Fibroblast of lung (primary cell): ENCODE measurements at regions not wholly inside any gene's neighbourhood (a gene's known extent, or its start where the extent isn't known, plus 50 kb on each side); places are given as distances from the start of the nearest gene placed in this dataset.

Source experiments
- DNase-seq, 2 donors: peaks; one replicate each; pipeline versions ENCODE4 v3.0.0 to v3.0.0-alpha.2; 2010; ENCODE audit warnings: low read depth in 2 of 2
- H2AFZ ChIP-seq: 2 replicates; pipeline ENCODE4 v1.5.1; 2012; ENCODE audit warnings: low read length, control low read depth, inconsistent platforms
- H3K27ac ChIP-seq: 2 replicates; pipeline ENCODE4 v1.5.1; 2011; ENCODE audit warnings: low read length, control low read depth; ENCODE audit not compliant: insufficient read depth
- H3K27me3 ChIP-seq: 2 replicates; pipeline ENCODE4 v1.5.1; 2011; ENCODE audit warnings: mild to moderate bottlenecking, low read length; ENCODE audit not compliant: control insufficient read depth, insufficient read depth
- H3K36me3 ChIP-seq: 2 replicates; pipeline ENCODE4 v1.5.1; 2011; ENCODE audit warnings: low read length; ENCODE audit not compliant: control insufficient read depth, insufficient read depth
- H3K4me1 ChIP-seq: 2 replicates; pipeline ENCODE4 v1.5.1; 2011; ENCODE audit warnings: low read length; ENCODE audit not compliant: control insufficient read depth, insufficient read depth; ENCODE audit errors: extremely low read depth
- H3K4me2 ChIP-seq: 2 replicates; pipeline ENCODE4 v1.5.1; 2011; ENCODE audit warnings: low read length, control low read depth; ENCODE audit not compliant: insufficient read depth; ENCODE audit errors: extremely low read depth
- H3K4me3 ChIP-seq, 4 experiments: fragments of 200-600 bp in 1 of 4; sonication (generic) in 1 of 4; replicated peaks in 1 of 4; 2 replicates each; pipeline ENCODE4 v1.5.1; 2011 to 2016; ENCODE audit warnings: low read length in 4 of 4, low read depth in 3 of 4, mild to moderate bottlenecking in 3 of 4, control low read depth in 2 of 4, inconsistent platforms in 1 of 4, mixed read lengths in 1 of 4; ENCODE audit not compliant: insufficient read depth in 1 of 4; ENCODE audit errors: control extremely low read depth in 1 of 4
- H3K79me2 ChIP-seq: 2 replicates; pipeline ENCODE4 v1.5.1; 2012; ENCODE audit warnings: mild to moderate bottlenecking, low read length, inconsistent platforms; ENCODE audit not compliant: control insufficient read depth, insufficient read depth
- H3K9ac ChIP-seq: 2 replicates; pipeline ENCODE4 v1.5.1; 2011; ENCODE audit warnings: mild to moderate bottlenecking, low read length, control low read depth; ENCODE audit not compliant: insufficient read depth
- H3K9me3 ChIP-seq: 2 replicates; pipeline ENCODE4 v1.5.1; 2012; ENCODE audit warnings: low read depth, low read length; ENCODE audit not compliant: control insufficient read depth, insufficient read depth
- H4K20me1 ChIP-seq: 2 replicates; pipeline ENCODE4 v1.5.1; 2011; ENCODE audit warnings: low read length; ENCODE audit not compliant: control insufficient read depth, insufficient read depth; ENCODE audit errors: extremely low read depth
- CTCF ChIP-seq, 2 donors: IDR thresholded peaks in 1 of 2; conservative IDR thresholded peaks in 1 of 2; 1 replicate in 1 of 2; 2 replicates in 1 of 2; pipeline ENCODE4 v1.5.1; 2011 to 2012; ENCODE audit warnings: low read length in 2 of 2, control low read depth in 1 of 2, inconsistent platforms in 1 of 2, low read depth in 1 of 2, mild to moderate bottlenecking in 1 of 2
- EZH2 ChIP-seq: IDR thresholded peaks from 2 replicates; pipeline ENCODE4 v1.5.1; 2012; ENCODE audit warnings: low read length, control low read depth, mild to moderate bottlenecking; ENCODE audit errors: missing control alignments

GRCh38 chr1:62377043-62377562 is 57.9 kb upstream of the KANK4 start:
- no peaks in the 10 kb centered on the region for H3K36me3 ChIP-seq
- DNase-seq = no peak
- TF ChIP-seq EZH2 (no peak), CTCF (conservative IDR thresholded peaks at IDR 0.05 in 1 of 2, IDR thresholded peaks at IDR 0.05 in 1 of 2; ENCODE audit: low read depth in 1 of 2, low read length in 2 of 2) (no peak)
- H2AFZ ChIP-seq = no peak overlapping the region
- no peaks in the 10 kb centered on the region for H3K4me1 ChIP-seq
- H3K4me3 ChIP-seq = no peak overlapping the region
- H4K20me1 ChIP-seq = no peaks in the 10 kb centered on the region
- H3K9ac ChIP-seq = no peak overlapping the region
- no peaks in the 10 kb centered on the region for H3K9me3 ChIP-seq
- H3K27ac ChIP-seq = no peak overlapping the region
- H3K79me2 ChIP-seq = no peaks in the 10 kb centered on the region
- H3K4me2 ChIP-seq = no peak overlapping the region
- H3K27me3 ChIP-seq = no peaks in the 10 kb centered on the region

DNA sequence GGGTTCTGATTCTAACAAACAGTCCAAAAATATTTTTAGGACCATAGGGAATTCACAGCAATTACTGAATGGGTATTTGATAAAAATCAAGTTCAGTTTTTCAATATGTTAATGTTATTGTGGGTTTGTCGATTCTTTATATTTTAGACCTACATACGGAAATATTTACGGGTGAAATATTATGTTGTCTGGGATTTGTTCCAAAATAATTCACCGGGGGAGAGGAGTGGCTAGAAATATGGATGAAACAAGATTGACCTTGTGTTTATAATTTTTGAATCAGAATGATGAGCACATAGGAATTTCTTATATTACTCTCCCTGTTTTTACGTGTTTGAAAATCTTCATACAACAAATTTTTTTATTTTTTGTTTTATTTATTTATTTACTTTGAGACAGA is 56.7 kb upstream of the USP1 start:
- no peak for DNase-seq
- H2AFZ ChIP-seq = no peak overlapping the region
- TF ChIP-seq EZH2 = no peak
- TF ChIP-seq CTCF (conservative IDR thresholded peaks at IDR 0.05 in 1 of 2, IDR thresholded peaks at IDR 0.05 in 1 of 2; ENCODE audit: low read depth in 1 of 2, low read length in 2 of 2) = no peak
- no peak overlapping the region for H3K4me3 ChIP-seq
- H3K9me3 ChIP-seq = no peaks in the 10 kb centered on the region
- H3K9ac ChIP-seq = no peak overlapping the region
- H3K27me3 ChIP-seq = no peaks in the 10 kb centered on the region
- no peaks in the 10 kb centered on the region for H3K36me3 ChIP-seq
- H4K20me1 ChIP-seq = no peaks in the 10 kb centered on the region
- H3K27ac ChIP-seq = no peak overlapping the region
- no peaks in the 10 kb centered on the region for H3K79me2 ChIP-seq
- H3K4me2 ChIP-seq = no peak overlapping the region
- H3K4me1 ChIP-seq = no peaks in the 10 kb centered on the region

GRCh38 chr1:62381831-62382657 is 54.8 kb upstream of the USP1 start:
- no peaks in the 10 kb centered on the region for H3K79me2 ChIP-seq
- H3K9ac ChIP-seq = no peak overlapping the region
- TF ChIP-seq EZH2 = no peak
- TF ChIP-seq CTCF (conservative IDR thresholded peaks at IDR 0.05 in 1 of 2, IDR thresholded peaks at IDR 0.05 in 1 of 2; ENCODE audit: low read depth in 1 of 2, low read length in 2 of 2) = no peak
- H4K20me1 ChIP-seq = no peaks in the 10 kb centered on the region
- no peaks in the 10 kb centered on the region for H3K4me1 ChIP-seq
- H3K4me2 ChIP-seq = no peak overlapping the region
- no peak overlapping the region for H3K27ac ChIP-seq
- H3K9me3 ChIP-seq = no peaks in the 10 kb centered on the region
- no peaks in the 10 kb centered on the region for H3K27me3 ChIP-seq
- no peak overlapping the region for H3K4me3 ChIP-seq
- H3K36me3 ChIP-seq = no peaks in the 10 kb centered on the region
- H2AFZ ChIP-seq = no peak overlapping the region
- DNase-seq = peak in 1 of 2 donors; percentile 56
